HG02981 (cell line): ENCODE measurements at regions not wholly inside any gene's neighbourhood (a gene's known extent, or its start where the extent isn't known, plus 50 kb on each side); places are given as distances from the start of the nearest gene placed in this dataset.
"Not testable (repeated sequence)": the region's sequence is repeated elsewhere in the genome, so short reads cannot be mapped to it uniquely, and the experiment has no call there.

Source experiments
- ATAC-seq: cut with Tn5 transposase; IDR thresholded peaks from one replicate; pipeline ENCODE4 v1.9.1; 2021; ENCODE audit warnings: mild to moderate bottlenecking, moderate library complexity; ENCODE audit not compliant: unreplicated experiment

- ATAC-seq: no peak
Observed at GRCh38 chr5:56763711-56764466, 51.5 kb upstream of the MAP3K1 start.

- ATAC-seq: no peak
Observed at GRCh38 chr5:56763182-56763581, 52.2 kb upstream of the MAP3K1 start.

- ATAC-seq: no peak
Observed at GRCh38 chr5:56761151-56761885, 54.0 kb upstream of the MAP3K1 start.

GRCh38 chr5:56760723-56761122, 54.6 kb upstream of the MAP3K1 start:
- ATAC-seq: no peak

GRCh38 chr5:56759521-56760216, 55.7 kb upstream of the MAP3K1 start:
- no peak for ATAC-seq

- ATAC-seq: no peak
Observed at GRCh38 chr5:56757077-56757476, 58.3 kb upstream of the MAP3K1 start.

- ATAC-seq: no peak
Observed at GRCh38 chr5:56755036-56755555, 60.3 kb upstream of the MAP3K1 start.

GRCh38 chr5:56753588-56753987, 61.8 kb upstream of the MAP3K1 start:
- ATAC-seq: not testable (repeated sequence)

- ATAC-seq: no peak
Observed at GRCh38 chr5:56751572-56752313, 63.6 kb upstream of the MAP3K1 start.

GRCh38 chr5:56749842-56750241, 65.5 kb upstream of the MAP3K1 start:
- ATAC-seq: no peak

GRCh38 chr5:56746553-56747339, 68.6 kb upstream of the MAP3K1 start:
- ATAC-seq: no peak

- ATAC-seq: no peak
Observed at GRCh38 chr5:56745864-56746263, 69.5 kb upstream of the MAP3K1 start.

- ATAC-seq: no peak
Observed at GRCh38 chr5:56740868-56741267, 74.5 kb upstream of the MAP3K1 start.

- no peak for ATAC-seq
Observed at GRCh38 chr5:56739990-56740389, 75.4 kb upstream of the MAP3K1 start.

- ATAC-seq: no peak
Observed at GRCh38 chr5:56737951-56738606, 77.3 kb upstream of the MAP3K1 start.

- no peak for ATAC-seq
Observed at GRCh38 chr5:56737002-56737621, 78.2 kb upstream of the MAP3K1 start.

GRCh38 chr5:56735849-56736641, 79.3 kb upstream of the MAP3K1 start:
- no peak for ATAC-seq

GRCh38 chr5:56734091-56734694, 81.2 kb upstream of the MAP3K1 start:
- no peak for ATAC-seq
